ENCODE measurements at regions not wholly inside any gene's neighbourhood (a gene's known extent, or its start where the extent isn't known, plus 50 kb on each side); places are given as distances from the start of the nearest gene placed in this dataset.

GRCh38 chr1:220336391-220337031, 64.3 kb upstream of the RAB3GAP2 start:
- no peak for TF ChIP-seq HDAC6 (IDR thresholded peaks at IDR 0.05; ENCODE audit: unreplicated experiment)
- TF ChIP-seq CTCF (IDR thresholded peaks at IDR 0.05 in 2 of 3, conservative IDR thresholded peaks at IDR 0.05 in 1 of 3; ENCODE audit: control insufficient read depth in 2 of 3, extremely low read depth in 1 of 3, insufficient read depth in 1 of 3, low read depth in 3 of 3, low read length in 3 of 3): no peak
- no peak for TF ChIP-seq ZNF687 (IDR thresholded peaks at IDR 0.05)
- TF ChIP-seq RAD21 (IDR thresholded peaks at IDR 0.05; ENCODE audit: insufficient read depth, low read depth, low read length): no peak
- no peak for TF ChIP-seq SIN3A (IDR thresholded peaks at IDR 0.05; ENCODE audit: low read depth, low read length)
